NCI-H82 (cell line): ENCODE measurements at regions not wholly inside any gene's neighbourhood (a gene's known extent, or its start where the extent isn't known, plus 50 kb on each side); places are given as distances from the start of the nearest gene placed in this dataset.

Experiments
- DNase-seq: peaks from one replicate; lab custom pipeline; 2025; lab: John Stamatoyannopoulos, UW

- DNase-seq: peak; percentile 42
Measured at GRCh38 chr20:55264703-55265239, 740.5 kb downstream of the CBLN4 start.

- DNase-seq: no peak
Measured at GRCh38 chr20:55258559-55258958, 746.8 kb downstream of the CBLN4 start.

- no peak for DNase-seq
Measured at GRCh38 chr20:55255016-55255415, 750.3 kb downstream of the CBLN4 start.

- no peak for DNase-seq
Measured at GRCh38 chr20:55253781-55254180, 751.5 kb downstream of the CBLN4 start.

GRCh38 chr20:55252521-55252920, 752.8 kb downstream of the CBLN4 start:
- no peak for DNase-seq

GRCh38 chr20:55251170-55251569, 754.1 kb downstream of the CBLN4 start:
- no peak for DNase-seq

- no peak for DNase-seq
Measured at GRCh38 chr20:55242853-55243252, 762.5 kb downstream of the CBLN4 start.

GRCh38 chr20:55239269-55239668, 763.9 kb downstream of the DOK5 start:
- no peak for DNase-seq

- no peak for DNase-seq
Measured at GRCh38 chr20:55232647-55233046, 757.3 kb downstream of the DOK5 start.

GRCh38 chr20:55229451-55229850, 754.1 kb downstream of the DOK5 start:
- no peak for DNase-seq

GRCh38 chr20:55216525-55217242, 741.3 kb downstream of the DOK5 start:
- DNase-seq: no peak

- DNase-seq: no peak
Measured at GRCh38 chr20:55213653-55214052, 738.3 kb downstream of the DOK5 start.

- no peak for DNase-seq
Measured at GRCh38 chr20:55211481-55211880, 736.1 kb downstream of the DOK5 start.

- no peak for DNase-seq
Measured at GRCh38 chr20:55205665-55206064, 730.3 kb downstream of the DOK5 start.

- DNase-seq: no peak
Measured at GRCh38 chr20:55200317-55200716, 724.9 kb downstream of the DOK5 start.

- no peak for DNase-seq
Measured at GRCh38 chr20:55194947-55195346, 719.6 kb downstream of the DOK5 start.

GRCh38 chr20:55186228-55186627, 710.8 kb downstream of the DOK5 start:
- DNase-seq: no peak

- DNase-seq: no peak
Measured at GRCh38 chr20:55175081-55175480, 699.7 kb downstream of the DOK5 start.

- DNase-seq: no peak
Measured at GRCh38 chr20:55174635-55175034, 699.2 kb downstream of the DOK5 start.

- no peak for DNase-seq
Measured at GRCh38 chr20:55174172-55174571, 698.8 kb downstream of the DOK5 start.

- no peak for DNase-seq
Measured at GRCh38 chr20:55173601-55174000, 698.2 kb downstream of the DOK5 start.

- DNase-seq: no peak
Measured at GRCh38 chr20:55172310-55173002, 697.1 kb downstream of the DOK5 start.

- peak; percentile 4 for DNase-seq
Measured at GRCh38 chr20:55166063-55166462, 690.7 kb downstream of the DOK5 start.
